COLO829 (cell line): ENCODE measurements at regions not wholly inside any gene's neighbourhood (a gene's known extent, or its start where the extent isn't known, plus 50 kb on each side); places are given as distances from the start of the nearest gene placed in this dataset.

ENCODE experiments used
- DNase-seq: peaks from one replicate; pipeline ENCODE4 v3.0.0; 2012; ENCODE audit warnings: low spot score

DNA sequence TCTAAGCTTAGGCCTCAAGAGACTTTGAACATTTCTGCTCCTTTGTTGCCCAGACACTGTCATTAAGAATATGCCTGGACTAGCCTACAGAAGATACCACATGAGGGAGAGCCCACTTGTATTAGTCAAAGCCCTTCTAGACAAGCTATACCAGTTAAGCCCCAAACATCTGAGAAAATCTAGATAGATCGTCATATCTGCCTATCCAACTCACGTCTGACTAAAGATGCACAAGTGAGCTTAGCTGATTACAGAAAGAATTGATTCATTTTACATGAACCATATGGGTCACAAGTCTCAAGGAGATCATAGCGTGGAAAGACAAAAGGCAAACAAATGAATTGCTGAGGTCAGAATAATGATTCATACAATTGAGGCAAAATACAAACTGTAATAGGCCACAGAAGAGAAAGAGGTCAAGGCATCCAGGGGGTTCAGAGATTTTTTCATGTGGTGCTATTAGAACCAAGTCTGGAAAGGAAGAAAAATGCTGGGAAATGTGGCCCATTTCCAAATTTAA is 1155.5 kb upstream of the TENM4 start:
- no peak for DNase-seq

DNA sequence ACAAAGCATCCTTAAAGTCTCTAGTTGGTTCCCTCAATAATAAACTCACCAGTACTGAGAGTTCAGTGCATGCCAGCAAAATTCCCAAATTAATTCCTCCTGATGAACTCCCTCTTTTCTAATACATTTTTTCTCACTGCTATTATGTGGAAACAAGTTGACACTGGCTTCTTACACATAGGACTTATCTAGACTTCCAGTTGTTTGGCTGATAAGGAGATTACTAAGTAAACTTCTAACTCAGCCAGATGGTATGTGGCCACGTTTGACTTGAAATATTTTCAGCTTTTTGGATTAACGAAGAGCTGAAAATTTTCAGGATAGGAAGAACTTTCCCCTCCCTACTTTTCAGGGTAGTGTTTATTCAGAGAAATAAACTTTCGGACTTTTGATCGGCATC is 1154.2 kb upstream of the TENM4 start:
- no peak for DNase-seq

- DNase-seq = peak; percentile 31
Observed at GRCh38 chr11:80593648-80594374, 1153.0 kb upstream of the TENM4 start.

DNA sequence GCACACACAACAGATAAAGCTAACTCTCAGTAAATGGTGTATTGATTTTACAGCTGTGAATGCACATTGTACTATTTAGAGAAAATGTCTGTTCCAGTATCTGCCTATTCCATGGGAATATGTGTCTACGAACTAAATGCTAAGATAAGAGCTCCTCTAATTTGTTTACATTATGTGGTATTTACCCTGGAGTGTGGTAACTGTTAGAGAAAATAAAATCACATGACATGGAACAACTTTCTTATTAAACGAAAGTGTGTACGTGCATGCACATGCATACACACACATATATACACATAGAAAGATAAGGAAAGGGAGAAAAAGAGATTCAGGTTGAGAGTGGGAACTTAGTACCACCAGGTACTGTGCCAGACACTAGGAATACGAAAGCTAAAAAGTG is 1151.7 kb upstream of the TENM4 start:
- DNase-seq = no peak

DNA sequence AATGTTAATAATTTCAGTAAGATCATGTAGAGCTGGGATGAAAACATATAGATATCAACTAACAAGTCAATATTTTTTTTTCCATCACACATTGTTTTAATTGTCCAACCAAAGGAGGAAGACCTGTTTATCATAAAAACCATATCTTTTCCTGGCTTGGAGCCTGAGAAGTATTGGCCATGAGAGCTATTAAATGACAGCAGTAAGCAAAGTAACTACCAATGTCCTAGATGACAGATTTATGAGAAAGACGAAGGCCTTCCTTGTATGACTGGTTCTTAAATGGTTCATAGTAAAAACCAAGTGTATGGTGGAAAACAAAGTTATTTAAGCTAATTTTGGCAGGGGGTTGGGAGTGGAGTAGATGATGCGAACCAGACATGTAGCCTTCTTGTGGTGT is 1147.1 kb upstream of the TENM4 start:
- DNase-seq = no peak

DNA sequence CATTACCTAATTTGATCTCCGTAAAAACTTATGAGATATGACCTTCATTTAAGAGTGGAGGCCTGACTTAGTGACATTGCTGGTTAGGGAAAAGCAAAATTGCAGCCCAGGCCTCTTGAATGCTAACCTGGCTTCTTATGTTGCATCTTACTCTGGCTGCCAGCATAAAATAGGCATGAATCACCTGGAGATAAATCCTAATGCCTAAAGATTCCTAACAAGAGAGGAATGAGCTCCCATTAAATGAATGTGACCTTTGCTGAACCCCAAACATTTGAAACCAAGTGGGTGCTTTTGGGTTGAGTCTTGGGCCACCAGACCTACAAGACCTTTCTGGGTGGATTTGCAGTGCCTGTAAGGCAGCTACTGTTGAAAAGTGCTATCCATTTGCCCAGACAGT is 1145.6 kb upstream of the TENM4 start:
- DNase-seq = no peak

DNA sequence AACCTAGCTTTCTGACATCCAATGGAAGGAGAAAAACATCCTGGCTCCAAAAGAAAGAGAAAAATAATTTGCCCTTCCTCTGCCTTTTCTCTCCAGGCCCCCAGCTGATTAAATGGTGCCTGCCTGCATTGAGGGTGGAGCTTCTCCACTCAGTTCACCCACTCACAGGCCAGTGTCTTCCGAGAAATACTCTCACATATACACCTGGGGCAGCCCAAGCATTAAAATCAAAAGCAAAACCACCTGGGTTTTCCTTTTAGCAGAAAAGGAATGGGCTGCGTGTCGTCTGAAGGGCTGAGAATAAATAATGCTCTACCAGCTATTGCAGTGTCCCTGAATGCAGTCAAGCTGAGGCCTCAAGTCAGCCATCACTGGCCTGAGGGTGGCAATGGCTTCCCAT is 1143.8 kb upstream of the TENM4 start:
- no peak for DNase-seq

DNA sequence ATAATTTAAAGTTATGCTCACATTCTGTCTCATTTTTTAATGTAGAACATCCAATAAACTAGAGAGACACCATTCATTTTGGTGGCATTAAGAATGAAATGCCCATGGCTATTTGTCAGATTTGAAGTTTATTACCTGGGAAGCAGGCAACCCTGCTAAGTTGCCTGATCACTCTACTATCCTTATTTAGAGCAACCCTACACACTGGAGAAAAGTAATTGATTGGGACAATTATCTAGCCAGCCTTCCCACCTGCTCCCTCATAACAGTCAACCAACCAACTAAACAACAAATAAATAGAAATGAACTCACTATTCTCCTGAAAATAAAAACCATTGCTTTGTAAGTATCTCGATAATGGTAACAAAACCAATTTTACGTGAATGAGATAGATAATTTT is 1129.0 kb upstream of the TENM4 start:
- no peak for DNase-seq

GRCh38 chr11:80565231-80565630 is 1124.4 kb upstream of the TENM4 start:
- no peak for DNase-seq

GRCh38 chr11:80562523-80563125 is 1121.8 kb upstream of the TENM4 start:
- DNase-seq = no peak

GRCh38 chr11:80559942-80560341 is 1119.1 kb upstream of the TENM4 start:
- no peak for DNase-seq

- no peak for DNase-seq
Observed at GRCh38 chr11:80553565-80553964, 1112.7 kb upstream of the TENM4 start.

- no peak for DNase-seq
Observed at GRCh38 chr11:80542704-80543103, 1101.9 kb upstream of the TENM4 start.

DNA sequence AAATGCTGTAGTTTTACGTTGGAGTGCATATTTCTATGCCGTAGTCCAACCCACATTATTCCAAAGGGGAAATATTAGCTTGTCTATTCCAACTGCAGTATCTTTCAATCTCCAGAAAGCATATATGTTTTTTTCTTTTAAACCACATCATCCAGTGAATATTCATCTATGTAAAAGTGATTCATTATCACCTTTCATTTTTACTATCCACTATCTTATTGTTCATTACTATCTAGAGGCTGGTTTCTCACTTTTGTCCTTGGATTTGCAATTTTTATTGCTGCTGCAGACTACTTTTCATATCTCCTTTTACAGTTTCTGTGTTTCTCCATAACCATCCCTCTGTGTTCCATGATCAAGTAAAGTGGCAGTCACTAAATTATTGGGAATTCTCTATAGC is 1097.2 kb upstream of the TENM4 start:
- DNase-seq = no peak

DNA sequence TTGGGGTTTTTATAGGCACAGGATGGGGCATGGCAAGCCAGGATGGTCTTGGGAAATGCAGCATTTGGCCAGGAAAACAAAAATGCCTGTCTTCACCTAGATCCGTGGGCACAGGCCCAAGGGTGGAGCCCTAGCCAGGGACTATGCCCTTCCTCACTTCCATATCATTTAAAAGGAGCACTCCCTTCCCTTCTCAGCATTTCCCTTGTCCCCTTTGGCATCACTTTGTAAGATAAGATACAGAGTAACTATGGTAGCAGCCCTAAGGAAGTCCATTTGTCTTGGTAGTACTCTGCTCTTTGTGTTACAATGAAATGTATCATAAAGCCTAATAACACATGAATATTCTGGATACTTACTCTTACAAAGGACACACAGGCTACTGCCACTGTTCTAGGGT is 1092.6 kb upstream of the TENM4 start:
- DNase-seq = no peak

GRCh38 chr11:80532633-80533232 is 1091.9 kb upstream of the TENM4 start:
- DNase-seq = no peak

DNA sequence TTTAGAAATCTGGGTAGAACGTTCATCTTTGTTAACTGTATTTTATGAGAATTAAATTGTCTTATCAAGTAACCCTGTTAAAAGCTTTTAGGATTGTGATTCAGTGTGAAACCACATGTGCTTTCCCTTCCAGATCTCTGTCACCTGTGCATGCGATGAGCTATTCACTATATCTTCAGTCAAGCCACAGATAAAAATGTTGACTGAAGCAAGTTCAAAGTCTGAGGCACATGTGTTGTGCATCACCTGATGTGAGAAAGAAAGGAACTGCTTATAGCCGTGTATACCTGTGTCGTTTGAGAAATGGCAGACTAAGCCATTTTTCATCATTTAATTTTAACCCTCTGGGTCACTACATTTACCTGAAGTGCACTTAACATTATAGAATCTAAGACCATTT is 1088.9 kb upstream of the TENM4 start:
- no peak for DNase-seq

- no peak for DNase-seq
Observed at GRCh38 chr11:80525663-80526405, 1085.0 kb upstream of the TENM4 start.

GRCh38 chr11:80524349-80524748 is 1083.5 kb upstream of the TENM4 start:
- no peak for DNase-seq

DNA sequence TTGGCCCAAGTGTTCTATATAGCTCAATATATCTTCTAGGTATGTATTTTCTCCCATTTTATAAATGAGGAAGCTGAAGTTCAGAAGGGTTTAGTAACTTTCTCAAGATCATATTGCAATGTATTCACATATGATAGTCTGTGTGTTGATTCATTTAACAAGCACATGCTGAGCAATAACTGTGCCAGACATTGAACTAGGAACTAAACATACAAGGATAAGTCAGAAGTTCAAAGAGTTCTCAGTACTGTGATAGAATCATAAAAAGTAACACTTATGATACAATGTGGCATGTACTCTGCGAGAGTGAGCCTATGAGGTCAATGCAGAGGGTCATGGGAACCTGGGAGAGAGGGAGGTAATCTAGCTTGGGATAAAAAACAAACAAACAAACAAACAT is 1082.2 kb upstream of the TENM4 start:
- no peak for DNase-seq

- no peak for DNase-seq
Observed at GRCh38 chr11:80521592-80521991, 1080.8 kb upstream of the TENM4 start.

DNA sequence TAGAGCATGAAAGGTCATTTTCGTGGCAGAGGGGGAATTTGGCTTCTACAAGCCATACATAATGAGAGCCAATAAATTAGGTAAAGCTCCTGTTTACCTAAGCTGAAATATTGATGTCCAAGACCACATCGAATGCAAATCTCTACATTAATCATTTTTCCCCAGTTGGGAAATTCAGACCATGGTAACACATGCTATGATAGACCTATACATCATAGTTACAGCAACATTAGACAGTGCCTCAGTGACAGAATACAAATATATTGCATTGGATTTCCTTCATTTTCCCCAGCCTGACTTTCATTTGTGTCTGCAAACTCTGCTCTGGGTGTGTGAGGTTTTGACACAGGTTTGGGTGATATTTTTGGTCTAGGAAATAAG is 1079.7 kb upstream of the TENM4 start:
- no peak for DNase-seq
